ENCODE measurements at regions not wholly inside any gene's neighbourhood (a gene's known extent, or its start where the extent isn't known, plus 50 kb on each side); places are given as distances from the start of the nearest gene placed in this dataset.

- peak in 1 of 12 donors; percentile 7 for TF ChIP-seq CTCF (IDR thresholded peaks at IDR 0.05)
- TF ChIP-seq POLR2A (IDR thresholded peaks at IDR 0.05): no peak
- Histone ChIP-seq H3K27me3 (no peaks in the 10 kb centered on the region), H3K9me3 (peaks cover 0 to 9% (median 0%) of the 10 kb centered on the region in 12 donors), H3K4me1 (peaks cover 0 to 7% (median 0%) of the 10 kb centered on the region in 12 donors), H3K4me3 (no peak overlapping the region), H3K27ac (peak overlapping the region in 2 of 12 donors; percentile 7 to 39), H3K36me3 (no peaks in the 10 kb centered on the region)
- intact Hi-C loops (cut with DNase I): no loop called here
- WGBS, 4 donors: 66 to 75% (median 71%) methylated on average over 3 of the region's 3 CpGs
- ATAC-seq (peak; percentile 20 to 70 (median 59)), DNase-seq (no peak)
These were observed 169.5 kb upstream of the EGLN3 start for GRCh38 chr14:34120185-34120977.

- no peaks in the 10 kb centered on the region for H3K36me3 ChIP-seq
- no peak overlapping the region for H3K27ac ChIP-seq
- intact Hi-C loops (cut with DNase I): loop anchor here in 1 of 10 donors (10.0 kb wide), 1 partner anchor 106 kb away; no protein-coding TSS in a partner anchor
- H3K4me1 ChIP-seq: peaks cover 0 to 7% (median 0%) of the 10 kb centered on the region in 12 donors
- ATAC-seq: no peak
- peaks cover 0 to 9% (median 0%) of the 10 kb centered on the region in 12 donors for H3K9me3 ChIP-seq
- no peaks in the 10 kb centered on the region for H3K27me3 ChIP-seq
- no peak for DNase-seq
- WGBS, 4 donors: 88 to 92% (median 90%) methylated on average over 5 of the region's 5 CpGs
- no peak for TF ChIP-seq CTCF (IDR thresholded peaks at IDR 0.05)
- TF ChIP-seq POLR2A (IDR thresholded peaks at IDR 0.05): no peak
- no peak overlapping the region for H3K4me3 ChIP-seq
These were observed 168.4 kb upstream of the EGLN3 start for GRCh38 chr14:34119107-34119858.

- Histone ChIP-seq H3K36me3 (no peaks in the 10 kb centered on the region), H3K27ac (no peak overlapping the region), H3K4me1 (no peaks in the 10 kb centered on the region), H3K4me3 (no peak overlapping the region), H3K9me3 (peaks cover 0 to 9% (median 0%) of the 10 kb centered on the region in 12 donors), H3K27me3 (no peaks in the 10 kb centered on the region)
- ATAC-seq (no peak), DNase-seq (no peak)
- intact Hi-C loops (cut with DNase I): loop anchor here in 1 of 10 donors (10.0 kb wide), 1 partner anchor 111 kb away; no protein-coding TSS in a partner anchor
- TF ChIP-seq POLR2A (IDR thresholded peaks at IDR 0.05) (no peak), CTCF (IDR thresholded peaks at IDR 0.05) (no peak)
These were observed 163.1 kb upstream of the EGLN3 start for GRCh38 chr14:34113991-34114390.

GRCh38 chr14:34113005-34113511, 162.2 kb upstream of the EGLN3 start:
- ATAC-seq (no peak), DNase-seq (no peak)
- 60 to 73% (median 68%) methylated on average over 5 of the region's 5 CpGs for WGBS, 4 donors
- intact Hi-C loops (cut with DNase I): loop anchor here in 1 of 10 donors (10.0 kb wide), 1 partner anchor 112 kb away; no protein-coding TSS in a partner anchor
- Histone ChIP-seq H3K27ac (no peak overlapping the region), H3K36me3 (no peaks in the 10 kb centered on the region), H3K27me3 (no peaks in the 10 kb centered on the region), H3K4me1 (no peaks in the 10 kb centered on the region), H3K9me3 (peaks cover 0 to 9% (median 0%) of the 10 kb centered on the region in 12 donors), H3K4me3 (no peak overlapping the region)
- TF ChIP-seq POLR2A (IDR thresholded peaks at IDR 0.05) (no peak), CTCF (IDR thresholded peaks at IDR 0.05) (no peak)

Measured in heart left ventricle (tissue), 16 donors.